SW 1271 (cell line): ENCODE measurements at regions not wholly inside any gene's neighbourhood (a gene's known extent, or its start where the extent isn't known, plus 50 kb on each side); places are given as distances from the start of the nearest gene placed in this dataset.
"Not testable (repeated sequence)": the region's sequence is repeated elsewhere in the genome, so short reads cannot be mapped to it uniquely, and the experiment has no call there.

ENCODE experiments used
- DNase-seq, 2 experiments: peaks; one replicate each; lab custom pipeline; 2025; lab: John Stamatoyannopoulos, UW

DNA sequence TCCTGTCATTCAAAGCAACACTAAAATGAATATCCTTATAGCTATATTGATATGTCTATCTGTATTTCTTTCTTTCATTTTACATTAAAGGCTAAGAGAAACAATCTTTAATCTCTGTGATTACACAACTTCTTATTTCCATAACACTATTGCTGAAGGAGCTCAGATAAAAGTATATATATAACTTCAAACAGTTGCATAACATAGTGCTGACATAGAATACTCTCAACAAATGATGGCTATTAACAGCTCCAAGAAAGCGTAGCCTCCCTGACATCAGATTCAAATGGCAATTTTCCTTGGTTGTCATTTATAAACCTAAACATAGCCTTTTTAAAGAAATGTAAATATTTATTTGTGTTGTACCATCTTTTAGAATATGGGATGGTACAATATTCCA is 116.6 kb upstream of the PTPRG start:
- no peak for DNase-seq

DNA sequence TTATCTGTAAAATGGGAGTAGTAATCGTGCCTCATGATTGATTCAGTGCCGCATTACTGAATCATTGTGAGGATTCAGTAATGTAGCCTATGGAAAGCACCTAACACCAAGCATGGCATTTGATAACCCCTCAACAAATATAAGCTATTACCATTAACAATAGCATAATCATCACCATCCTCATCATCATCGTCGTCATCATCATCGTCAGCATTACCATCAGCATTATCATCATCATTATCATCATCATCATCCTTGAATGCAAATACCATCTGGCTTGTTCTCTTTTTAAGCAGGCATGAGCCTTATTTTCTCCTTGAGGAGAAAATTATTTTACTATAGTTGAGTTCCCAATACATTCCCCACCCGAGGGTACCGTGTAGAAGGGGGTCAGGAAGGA is 115.4 kb upstream of the PTPRG start:
- DNase-seq = no peak

DNA sequence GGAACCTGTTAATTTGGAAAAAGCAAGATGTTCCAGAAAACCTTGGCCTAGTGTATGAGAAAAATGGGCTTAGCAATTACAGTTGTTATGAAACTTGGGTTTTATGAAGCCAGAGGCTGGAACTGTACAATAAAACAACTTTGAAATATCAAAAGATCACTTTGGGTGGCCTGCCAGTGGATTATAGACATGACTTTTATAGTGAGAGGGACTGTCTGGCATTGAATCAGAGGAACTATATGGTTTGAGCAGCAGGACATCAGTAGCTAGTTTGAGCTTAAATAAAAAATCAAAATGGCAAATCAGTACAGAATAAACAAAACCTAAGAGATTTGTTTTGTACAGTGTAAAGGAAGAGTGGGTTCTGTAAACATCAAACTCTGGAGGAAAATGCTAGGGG is 115.0 kb upstream of the PTPRG start:
- DNase-seq = no peak

GRCh38 chr3:61448378-61448777 is 113.0 kb upstream of the PTPRG start:
- DNase-seq = no peak

DNA sequence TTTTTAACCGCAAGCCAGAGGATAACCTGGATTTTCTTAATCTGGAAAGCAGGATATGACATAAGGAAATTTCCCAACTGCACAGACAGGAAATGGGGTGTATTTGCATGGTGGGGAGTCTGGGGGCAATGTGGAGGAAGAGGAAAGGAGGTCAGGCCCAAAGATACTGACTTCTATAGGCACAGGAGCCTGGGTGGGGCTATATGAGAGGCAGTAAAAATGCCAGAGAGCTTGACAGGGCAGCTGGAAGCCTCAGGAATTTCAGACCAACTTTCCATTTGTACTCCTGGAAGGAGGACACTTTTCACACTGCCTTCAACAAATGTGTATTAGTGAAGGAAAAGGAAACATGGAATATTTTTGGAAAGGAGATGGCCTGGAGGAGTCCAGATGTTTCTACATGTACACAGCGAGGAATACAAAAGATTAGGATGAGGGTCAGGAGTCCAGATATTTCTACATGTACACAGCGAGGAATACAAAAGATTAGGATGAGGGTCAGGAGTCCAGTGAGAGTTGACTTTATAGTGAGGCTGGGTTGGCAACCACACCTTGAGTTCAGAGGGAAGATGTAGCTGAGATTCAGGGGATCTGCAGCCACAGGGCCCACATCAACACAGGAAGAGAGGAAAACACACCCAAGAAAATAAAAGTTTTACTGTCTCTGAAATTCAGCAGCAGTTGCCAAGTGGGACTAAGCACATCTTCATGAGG is 111.9 kb upstream of the PTPRG start:
- DNase-seq = no peak

GRCh38 chr3:61450866-61451265 is 110.5 kb upstream of the PTPRG start:
- DNase-seq = no peak

DNA sequence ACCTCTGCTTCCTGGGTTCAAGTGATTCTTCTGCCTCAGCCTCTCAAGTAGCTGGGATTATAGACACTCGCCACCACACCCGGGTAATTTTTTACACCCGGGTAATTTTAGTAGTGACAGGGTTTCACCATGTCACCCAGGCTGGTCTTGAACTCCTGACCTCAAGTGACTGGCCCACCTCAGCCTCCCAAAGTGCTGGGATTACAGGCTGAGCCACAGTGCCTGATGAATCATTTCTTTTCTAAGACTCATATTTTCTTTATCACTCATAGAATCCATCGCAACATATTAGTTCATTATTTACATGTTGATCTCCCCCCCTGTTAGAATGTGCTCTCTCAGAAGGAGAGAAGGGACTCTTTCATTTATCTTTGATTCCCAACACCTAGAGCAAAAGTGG is 109.5 kb upstream of the PTPRG start:
- DNase-seq = no peak

GRCh38 chr3:61452535-61453090 is 108.8 kb upstream of the PTPRG start:
- no peak for DNase-seq

DNA sequence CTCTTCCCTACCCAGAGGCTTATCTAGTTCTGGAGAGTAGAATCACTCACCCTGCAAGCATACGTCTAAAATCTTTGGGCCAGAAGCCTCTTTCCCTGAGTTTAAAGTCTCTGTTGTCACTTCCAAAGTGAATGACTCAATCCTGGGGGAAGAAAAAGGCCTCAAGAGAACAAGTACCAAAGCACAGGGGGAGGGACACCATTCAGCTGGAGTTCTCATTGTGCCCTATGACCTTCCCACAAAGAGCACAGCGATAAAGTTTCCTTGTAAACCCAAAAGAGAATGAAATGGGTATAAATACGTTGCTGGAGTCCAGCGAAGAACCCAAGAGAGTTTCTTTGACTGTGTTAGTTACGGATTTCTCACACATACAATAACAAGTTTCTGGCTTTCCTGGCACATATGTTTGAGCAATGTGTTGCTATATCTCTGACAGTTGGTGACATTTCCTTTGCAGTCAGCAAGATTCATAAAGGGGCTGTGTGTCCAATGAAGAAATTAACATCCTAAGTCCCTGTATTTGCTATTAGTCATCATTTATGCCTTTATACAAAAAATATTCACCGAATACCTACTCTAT is 107.3 kb upstream of the PTPRG start:
- no peak for DNase-seq

GRCh38 chr3:61454801-61455200 is 106.6 kb upstream of the PTPRG start:
- DNase-seq = no peak

- no peak for DNase-seq
Observed at GRCh38 chr3:61460636-61461035, 100.7 kb upstream of the PTPRG start.

GRCh38 chr3:61463191-61463590 is 98.2 kb upstream of the PTPRG start:
- no peak for DNase-seq

DNA sequence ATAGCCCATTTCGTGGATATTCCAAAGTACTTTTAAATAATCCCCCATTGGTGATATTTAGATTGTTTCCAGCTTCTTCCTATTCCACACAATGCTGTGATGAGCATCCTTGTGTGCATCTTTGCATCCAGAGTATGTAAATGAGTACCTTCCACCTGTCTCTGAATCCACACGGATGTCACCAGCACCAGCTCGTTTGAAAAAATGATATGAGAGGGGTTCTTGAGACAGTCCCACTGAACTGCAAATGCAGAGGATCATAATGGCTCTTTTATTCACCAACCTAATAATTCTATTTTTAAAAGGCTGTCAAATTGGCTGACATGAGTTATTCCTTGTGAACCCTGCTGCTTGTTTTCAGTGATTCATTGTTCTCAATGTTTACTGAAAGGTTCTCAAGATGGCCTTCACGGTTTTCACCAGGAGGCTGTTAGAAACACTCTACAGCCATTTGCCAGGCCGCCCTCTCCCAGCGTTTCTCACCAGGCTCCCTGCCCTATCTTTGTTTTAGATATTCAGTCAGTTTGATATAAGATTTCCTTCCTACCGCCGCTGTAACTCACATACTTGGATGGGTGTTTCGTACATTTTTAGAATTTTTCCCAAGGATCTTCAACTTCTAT is 96.7 kb upstream of the PTPRG start:
- DNase-seq = no peak

- DNase-seq = no peak
Observed at GRCh38 chr3:61466357-61466756, 95.0 kb upstream of the PTPRG start.

DNA sequence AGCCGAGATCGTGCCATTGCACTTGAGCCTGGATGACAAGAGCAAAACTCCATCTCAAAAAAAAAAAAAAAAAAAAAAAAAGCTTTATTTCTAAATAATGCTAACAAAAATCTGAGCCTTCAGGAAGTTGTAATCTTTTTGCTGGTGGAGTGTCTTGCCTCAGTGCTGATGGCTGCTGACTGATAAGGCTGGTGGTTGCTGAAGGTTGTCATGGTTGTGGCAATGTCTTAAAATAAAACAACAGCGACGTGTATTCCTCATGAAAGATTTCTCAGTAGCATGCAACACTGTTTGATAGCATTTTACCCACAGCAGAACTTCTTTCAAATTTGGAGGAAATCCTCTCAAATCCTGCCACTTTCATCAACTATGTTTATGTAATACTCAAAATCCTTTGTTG is 77.4 kb upstream of the PTPRG start:
- DNase-seq = no peak

DNA sequence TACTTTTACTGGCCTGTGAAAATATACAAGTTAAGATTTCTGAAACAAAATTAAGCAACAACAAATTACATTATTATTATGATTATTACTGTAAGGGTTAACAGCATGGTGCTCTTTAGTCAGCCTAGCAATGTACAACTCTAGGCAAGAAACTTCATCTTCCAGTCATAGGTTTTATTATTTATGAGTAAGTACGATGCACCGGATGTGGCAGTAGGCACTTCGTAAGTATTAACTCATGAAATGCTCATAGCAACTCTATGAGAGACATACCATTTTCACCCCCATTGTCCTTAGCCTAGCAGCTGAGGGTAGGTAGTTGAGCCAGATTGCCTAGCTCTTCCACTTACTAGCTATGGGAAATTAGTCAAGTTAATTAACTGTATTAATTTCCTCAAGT is 68.0 kb upstream of the PTPRG start:
- DNase-seq = no peak

DNA sequence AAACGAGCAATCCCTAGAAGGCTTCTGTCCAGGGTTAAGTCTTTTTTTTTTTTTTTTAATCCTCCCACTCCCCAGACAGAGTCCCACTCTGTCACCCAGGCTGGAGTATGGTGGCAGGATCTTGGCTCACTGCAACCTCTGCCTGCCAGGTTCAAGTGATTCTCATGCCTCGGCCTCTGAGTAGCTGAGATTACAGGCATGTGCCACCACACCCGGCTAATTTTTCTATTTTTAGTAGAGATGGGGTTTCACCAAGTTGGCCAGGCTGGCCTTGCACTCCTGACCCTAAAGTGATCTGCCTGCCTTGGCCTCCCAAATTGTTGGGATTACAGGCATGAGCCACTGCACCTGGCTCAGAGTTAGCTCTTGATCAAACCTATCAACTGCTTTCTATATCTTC is 67.1 kb upstream of the PTPRG start:
- not testable (repeated sequence) for DNase-seq

- no peak for DNase-seq
Observed at GRCh38 chr3:61497463-61497862, 63.9 kb upstream of the PTPRG start.

DNA sequence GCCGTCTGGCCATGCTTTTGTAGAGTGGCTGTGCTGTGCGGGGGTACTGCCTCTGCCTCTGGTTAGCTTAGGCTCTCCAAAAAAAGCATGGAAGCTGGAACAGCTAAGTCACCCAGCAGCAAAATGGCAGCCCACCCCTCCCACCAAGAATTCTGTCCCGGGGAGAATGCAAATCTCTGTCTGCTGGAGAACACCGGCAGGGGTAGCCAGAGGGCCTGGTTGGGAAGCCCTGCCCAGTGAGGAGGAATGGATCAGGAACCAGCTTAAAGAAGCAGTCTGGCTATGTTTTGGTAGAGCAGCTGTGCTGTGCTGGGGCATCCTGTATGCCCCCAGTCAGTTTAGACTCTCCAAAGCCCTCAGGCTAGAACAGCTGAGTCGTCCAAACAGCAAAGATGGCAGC is 56.2 kb upstream of the PTPRG start:
- no peak for DNase-seq

- no peak for DNase-seq
Observed at GRCh38 chr3:61507946-61508345, 53.4 kb upstream of the PTPRG start.
